ENCODE measurements at regions not wholly inside any gene's neighbourhood (a gene's known extent, or its start where the extent isn't known, plus 50 kb on each side); places are given as distances from the start of the nearest gene placed in this dataset.

DNA sequence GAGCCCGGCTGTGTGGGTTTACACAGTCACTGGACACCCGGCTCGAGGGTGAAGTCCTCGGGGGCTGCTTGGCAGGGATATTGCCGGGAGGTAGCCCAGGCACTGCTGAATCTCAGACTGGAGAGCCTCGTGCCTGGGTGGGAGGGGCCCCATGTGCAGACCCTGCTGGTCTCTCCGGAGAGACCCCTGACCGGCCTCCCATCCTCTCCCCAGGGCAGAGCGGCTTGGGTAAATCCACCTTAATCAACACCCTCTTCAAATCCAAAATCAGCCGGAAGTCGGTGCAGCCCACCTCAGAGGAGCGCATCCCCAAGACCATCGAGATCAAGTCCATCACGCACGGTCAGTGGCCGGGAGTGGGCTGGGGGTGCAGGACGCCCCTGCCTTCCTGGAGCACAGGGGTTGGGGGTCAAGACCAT is 346.5 kb downstream of the SEC14L1 start:
- H3K4me3 ChIP-seq (ENCODE audit: low read length) = no peak overlapping the region
- DNase-seq (ENCODE audit: low read depth) = no peak
- TF ChIP-seq, protein P1, sequence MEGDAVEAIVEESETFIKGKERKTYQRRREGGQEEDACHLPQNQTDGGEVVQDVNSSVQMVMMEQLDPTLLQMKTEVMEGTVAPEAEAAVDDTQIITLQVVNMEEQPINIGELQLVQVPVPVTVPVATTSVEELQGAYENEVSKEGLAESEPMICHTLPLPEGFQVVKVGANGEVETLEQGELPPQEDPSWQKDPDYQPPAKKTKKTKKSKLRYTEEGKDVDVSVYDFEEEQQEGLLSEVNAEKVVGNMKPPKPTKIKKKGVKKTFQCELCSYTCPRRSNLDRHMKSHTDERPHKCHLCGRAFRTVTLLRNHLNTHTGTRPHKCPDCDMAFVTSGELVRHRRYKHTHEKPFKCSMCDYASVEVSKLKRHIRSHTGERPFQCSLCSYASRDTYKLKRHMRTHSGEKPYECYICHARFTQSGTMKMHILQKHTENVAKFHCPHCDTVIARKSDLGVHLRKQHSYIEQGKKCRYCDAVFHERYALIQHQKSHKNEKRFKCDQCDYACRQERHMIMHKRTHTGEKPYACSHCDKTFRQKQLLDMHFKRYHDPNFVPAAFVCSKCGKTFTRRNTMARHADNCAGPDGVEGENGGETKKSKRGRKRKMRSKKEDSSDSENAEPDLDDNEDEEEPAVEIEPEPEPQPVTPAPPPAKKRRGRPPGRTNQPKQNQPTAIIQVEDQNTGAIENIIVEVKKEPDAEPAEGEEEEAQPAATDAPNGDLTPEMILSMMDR (conservative IDR thresholded peaks at IDR 0.05; ENCODE audit: low read depth, low read length) = no peak

DNA sequence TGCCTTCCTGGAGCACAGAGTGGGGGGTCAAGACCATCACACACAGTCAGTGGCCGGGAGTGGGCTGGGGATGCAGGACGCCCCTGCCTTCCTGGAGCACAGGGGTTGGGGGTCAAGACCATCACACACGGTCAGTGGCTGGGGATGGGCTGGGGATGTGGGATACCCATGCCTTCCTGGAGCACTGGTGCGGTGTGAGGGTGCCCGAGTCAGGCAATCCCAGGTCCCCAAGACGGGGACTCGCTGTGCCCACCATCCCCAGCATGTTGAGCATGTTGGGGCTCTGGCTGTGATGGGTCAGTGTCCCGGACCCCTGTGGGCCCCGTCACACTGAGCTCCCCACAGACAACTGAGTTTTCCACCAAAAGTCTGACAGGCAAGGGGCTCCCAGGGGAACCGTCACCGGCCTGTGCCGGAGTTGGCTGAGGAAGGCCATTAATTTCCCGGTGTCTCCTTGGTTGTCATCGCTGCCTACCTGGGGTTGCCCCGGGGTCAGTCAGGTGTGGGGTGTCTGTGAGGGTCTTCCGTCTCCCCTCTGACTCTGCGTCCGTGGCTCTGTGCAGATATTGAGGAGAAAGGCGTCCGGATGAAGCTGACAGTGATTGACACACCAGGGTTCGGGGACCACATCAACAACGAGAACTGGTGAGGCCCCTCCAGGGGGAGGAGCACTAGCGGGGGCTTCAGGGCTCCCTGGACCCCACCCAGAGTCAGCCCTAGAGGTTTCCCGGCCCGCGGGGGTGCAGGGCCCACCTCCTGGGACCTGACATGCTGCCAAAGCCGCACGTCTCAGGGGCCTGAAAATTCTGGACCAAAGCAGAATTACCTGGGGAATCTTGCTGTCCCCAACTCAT is 347.1 kb downstream of the SEC14L1 start:
- H3K4me3 ChIP-seq (ENCODE audit: low read length) = no peak overlapping the region
- TF ChIP-seq, protein P1 (conservative IDR thresholded peaks at IDR 0.05; ENCODE audit: low read depth, low read length) = no peak
- DNase-seq (ENCODE audit: low read depth) = no peak

DNA sequence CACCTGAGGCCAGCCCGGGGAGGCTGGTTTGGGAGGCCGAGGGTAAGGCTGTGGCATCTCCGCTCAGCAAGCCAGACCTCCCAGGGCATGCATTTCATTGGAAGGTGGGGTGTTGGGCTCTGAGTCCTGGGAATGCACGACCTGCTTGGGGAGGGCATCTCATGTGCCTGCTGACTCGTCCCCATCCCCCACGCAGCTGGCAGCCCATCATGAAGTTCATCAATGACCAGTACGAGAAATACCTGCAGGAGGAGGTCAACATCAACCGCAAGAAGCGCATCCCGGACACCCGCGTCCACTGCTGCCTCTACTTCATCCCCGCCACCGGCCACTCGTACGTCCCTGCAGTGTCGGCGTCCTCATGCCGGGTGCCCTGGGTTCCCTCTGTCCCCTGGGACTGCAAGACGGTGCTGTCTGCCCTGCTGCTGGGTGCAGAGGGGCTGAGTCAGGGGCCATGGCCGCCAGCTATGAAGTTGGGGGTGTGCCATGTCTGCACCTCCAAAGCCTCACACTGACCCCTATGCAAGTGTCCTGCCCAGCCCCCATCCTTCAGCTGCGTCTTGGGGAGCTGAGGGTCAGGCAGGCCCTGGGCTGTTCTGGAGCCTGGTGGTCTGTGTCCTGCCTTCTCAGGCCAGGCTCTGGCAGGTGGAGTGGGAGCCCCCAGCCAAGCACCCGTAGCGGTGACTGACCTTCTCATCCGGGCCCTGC is 347.9 kb downstream of the SEC14L1 start:
- TF ChIP-seq, protein P1 (conservative IDR thresholded peaks at IDR 0.05; ENCODE audit: low read depth, low read length) = no peak

DNA sequence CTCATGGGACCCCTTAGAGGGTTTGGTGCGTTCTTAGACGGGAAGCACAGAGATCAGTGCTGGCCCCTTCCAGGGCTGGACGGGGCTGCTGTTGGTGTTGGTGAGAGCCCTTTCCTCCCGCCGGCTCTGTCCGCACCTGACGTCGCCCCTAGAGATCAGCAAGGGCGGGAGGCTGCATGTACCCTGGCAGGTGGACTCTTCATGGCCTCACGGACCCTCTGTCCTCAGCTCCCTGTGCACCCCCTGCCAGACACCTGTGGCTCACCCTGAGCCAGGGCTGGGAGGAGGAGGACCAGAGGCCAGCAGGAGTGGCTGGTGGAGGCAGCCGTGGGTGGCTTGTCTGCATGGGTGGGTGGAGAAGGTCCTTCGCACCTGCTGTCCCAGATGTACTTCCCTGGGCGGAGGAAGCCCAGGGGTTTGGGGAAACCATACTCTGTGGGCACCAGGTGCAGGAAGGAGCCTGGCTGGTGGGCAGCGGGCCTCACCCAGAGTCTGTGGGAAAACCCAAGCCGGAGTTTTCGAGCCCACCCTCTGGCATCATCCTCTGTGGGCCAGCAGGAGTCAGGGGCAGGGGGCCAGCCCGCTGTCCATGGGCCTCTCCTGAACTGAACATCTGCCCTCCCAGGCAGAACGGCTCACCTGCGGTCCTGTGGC is 348.6 kb downstream of the SEC14L1 start:
- TF ChIP-seq, protein P1 (conservative IDR thresholded peaks at IDR 0.05; ENCODE audit: low read depth, low read length) = no peak
- H3K4me3 ChIP-seq (ENCODE audit: low read length) = no peak overlapping the region
- no peak for DNase-seq (ENCODE audit: low read depth)

More for the DNA sequence above, 347.9 kb downstream of the SEC14L1 start:
- DNase-seq (ENCODE audit: low read depth) = no peak
- no peak overlapping the region for H3K4me3 ChIP-seq (ENCODE audit: low read length)

DNA sequence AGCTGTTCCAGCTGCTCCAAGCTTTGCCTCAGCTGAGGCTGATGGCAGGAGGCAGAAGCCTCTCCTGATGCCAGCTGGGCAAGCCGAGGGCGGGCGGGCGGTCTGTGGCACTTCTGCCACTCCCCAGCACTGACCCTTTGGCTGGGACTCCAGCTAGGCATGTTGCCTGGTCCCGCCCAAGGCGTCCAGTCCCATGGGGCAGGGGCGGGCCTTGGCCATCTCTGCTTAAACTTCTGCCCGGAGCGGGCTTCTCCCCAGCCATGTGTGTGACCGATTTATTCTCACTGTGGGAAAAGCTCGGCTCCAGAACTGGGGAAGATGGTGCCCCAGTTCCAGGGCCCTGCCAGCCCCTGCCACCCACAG is 349.1 kb downstream of the SEC14L1 start:
- no peak for DNase-seq (ENCODE audit: low read depth)
- H3K4me3 ChIP-seq (ENCODE audit: low read length) = no peak overlapping the region
- TF ChIP-seq, protein P1 (conservative IDR thresholded peaks at IDR 0.05; ENCODE audit: low read depth, low read length) = no peak

DNA sequence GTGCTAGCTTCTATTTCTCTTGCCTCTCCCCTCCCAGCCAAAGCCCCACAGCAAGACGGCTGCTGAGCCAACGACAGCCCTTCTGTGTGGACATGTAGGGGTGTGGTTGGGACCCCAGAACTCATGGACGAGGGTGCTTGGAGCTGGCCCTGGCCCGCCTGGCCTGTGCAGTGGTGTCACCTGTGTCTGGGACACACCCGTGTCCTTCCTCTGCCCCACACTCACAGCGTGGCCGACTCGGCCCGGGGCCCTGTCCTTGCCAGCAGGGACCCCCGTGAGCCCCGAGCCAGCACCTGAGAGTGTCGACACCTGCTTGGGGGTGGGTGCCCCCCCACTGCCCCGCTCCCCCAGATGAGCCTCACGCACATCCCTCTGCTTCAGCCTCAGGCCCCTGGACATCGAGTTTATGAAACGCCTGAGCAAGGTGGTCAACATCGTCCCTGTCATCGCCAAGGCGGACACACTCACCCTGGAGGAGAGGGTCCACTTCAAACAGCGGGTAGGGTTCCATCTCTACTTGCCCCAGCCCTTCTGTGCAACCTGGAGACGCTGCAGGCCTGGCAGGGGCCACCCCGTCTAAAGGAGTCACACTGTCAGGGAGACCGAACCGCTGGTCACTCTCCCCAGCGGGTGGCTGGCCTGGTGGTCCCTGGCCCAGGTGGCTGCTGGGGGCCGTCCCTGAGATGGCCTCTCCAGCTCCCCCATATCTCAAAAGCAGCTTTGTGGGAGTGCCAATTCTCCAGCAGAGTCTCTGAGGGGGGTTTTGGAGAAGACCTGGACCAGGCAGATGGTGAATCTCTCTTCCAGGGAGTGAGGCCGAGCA is 349.8 kb downstream of the SEC14L1 start:
- no peak overlapping the region for H3K4me3 ChIP-seq (ENCODE audit: low read length)
- no peak for DNase-seq (ENCODE audit: low read depth)
- TF ChIP-seq, protein P1 (conservative IDR thresholded peaks at IDR 0.05; ENCODE audit: low read depth, low read length) = no peak
